H9 (cell line): ENCODE measurements at regions not wholly inside any gene's neighbourhood (a gene's known extent, or its start where the extent isn't known, plus 50 kb on each side); places are given as distances from the start of the nearest gene placed in this dataset.

Experiments used
- DNase-seq: peaks from one replicate; pipeline ENCODE4 v3.0.0-alpha.2; 2017
- H2AFZ ChIP-seq: one replicate; pipeline ENCODE4 v1.6.1; 2013; ENCODE audit warnings: mild to moderate bottlenecking, low read length, control low read depth, moderate library complexity
- H2AK5ac ChIP-seq: 2 replicates; pipeline ENCODE4 v1.6.1; 2013; ENCODE audit warnings: low read length, control low read depth, mixed read lengths; ENCODE audit not compliant: insufficient read length
- H2BK120ac ChIP-seq: one replicate; pipeline ENCODE4 v1.6.1; 2013; ENCODE audit warnings: low read depth, mild to moderate bottlenecking, low read length, control low read depth, inconsistent platforms; ENCODE audit not compliant: poor library complexity, severe bottlenecking
- H2BK12ac ChIP-seq: 2 replicates; pipeline ENCODE4 v1.6.1; 2013; ENCODE audit warnings: low read length, control low read depth, mixed read lengths, low read depth; ENCODE audit not compliant: insufficient read length
- H2BK15ac ChIP-seq: 2 replicates; pipeline ENCODE4 v1.6.1; 2013; ENCODE audit warnings: low read depth, low read length, control low read depth
- H2BK20ac ChIP-seq: one replicate; pipeline ENCODE4 v1.6.1; 2013; ENCODE audit warnings: low read depth, mild to moderate bottlenecking, low read length, control low read depth, inconsistent platforms; ENCODE audit not compliant: poor library complexity, severe bottlenecking
- H2BK5ac ChIP-seq: 2 replicates; pipeline ENCODE4 v1.6.1; 2013; ENCODE audit warnings: low read length, control low read depth, mixed read lengths; ENCODE audit not compliant: insufficient read length
- H3K14ac ChIP-seq: 2 replicates; pipeline ENCODE4 v1.6.1; 2013; ENCODE audit warnings: low read length, control low read depth; ENCODE audit not compliant: insufficient read depth
- H3K18ac ChIP-seq: 2 replicates; pipeline ENCODE4 v1.6.1; 2013; ENCODE audit warnings: low read depth, mild to moderate bottlenecking, mixed read lengths, low read length, control low read depth; ENCODE audit not compliant: insufficient read length
- H3K23ac ChIP-seq: 2 replicates; pipeline ENCODE4 v1.6.1; 2013; ENCODE audit warnings: low read length, control low read depth, mixed read lengths, low read depth; ENCODE audit not compliant: insufficient read length
- H3K23me2 ChIP-seq: 2 replicates; pipeline ENCODE4 v1.6.1; 2013; ENCODE audit warnings: low read depth, mild to moderate bottlenecking, mixed read lengths, low read length, control low read depth; ENCODE audit not compliant: insufficient read length, poor library complexity, severe bottlenecking
- H3K27ac ChIP-seq: 2 replicates; pipeline ENCODE4 v1.5.1; 2013; ENCODE audit warnings: low read length, control low read depth, mixed read lengths, low read depth; ENCODE audit not compliant: insufficient read length
- H3K27me3 ChIP-seq: 2 replicates; pipeline ENCODE4 v1.6.1; 2013; ENCODE audit warnings: low read length, control low read depth, inconsistent platforms; ENCODE audit not compliant: insufficient read depth
- H3K4ac ChIP-seq: 2 replicates; pipeline ENCODE4 v1.6.1; 2013; ENCODE audit warnings: low read depth, mild to moderate bottlenecking, control low read depth, inconsistent platforms, low read length, moderate library complexity
- H3K4me1 ChIP-seq: 2 replicates; pipeline ENCODE4 v1.6.1; 2013; ENCODE audit warnings: low read length, control low read depth, inconsistent platforms; ENCODE audit not compliant: insufficient read depth
- H3K4me2 ChIP-seq: 2 replicates; pipeline ENCODE4 v1.6.1; 2013; ENCODE audit warnings: low read length, control low read depth, mixed read lengths; ENCODE audit not compliant: insufficient read length, insufficient read depth
- H3K56ac ChIP-seq: 2 replicates; pipeline ENCODE4 v1.6.1; 2013; ENCODE audit warnings: low read depth, mild to moderate bottlenecking, mixed read lengths, low read length, control low read depth; ENCODE audit not compliant: insufficient read length
- H3K79me1 ChIP-seq: 2 replicates; pipeline ENCODE4 v1.6.1; 2013; ENCODE audit warnings: low read depth, mild to moderate bottlenecking, moderate library complexity, low read length, control low read depth, inconsistent platforms; ENCODE audit not compliant: insufficient read depth, poor library complexity, severe bottlenecking
- H3K79me2 ChIP-seq: 2 replicates; pipeline ENCODE4 v1.6.1; 2013; ENCODE audit warnings: low read length, control low read depth, inconsistent platforms; ENCODE audit not compliant: insufficient read depth
- H3K9ac ChIP-seq: 2 replicates; pipeline ENCODE4 v1.6.1; 2013; ENCODE audit warnings: low read length, control low read depth, mixed read lengths; ENCODE audit not compliant: insufficient read length; ENCODE audit errors: extremely low read depth
- H3K9me3 ChIP-seq: one replicate; pipeline ENCODE4 v1.6.1; 2013; ENCODE audit warnings: low read depth, low read length, inconsistent platforms; ENCODE audit not compliant: control insufficient read depth
- H3T11ph ChIP-seq: one replicate; pipeline ENCODE4 v1.6.1; 2013; ENCODE audit warnings: mild to moderate bottlenecking, low read length, control low read depth, inconsistent platforms
- H4K20me1 ChIP-seq: one replicate; pipeline ENCODE4 v1.6.1; 2013; ENCODE audit not compliant: control insufficient read depth, insufficient read length, insufficient read depth
- H4K5ac ChIP-seq: 2 replicates; pipeline ENCODE4 v1.6.1; 2013; ENCODE audit warnings: low read depth, mild to moderate bottlenecking, mixed read lengths, low read length, control low read depth; ENCODE audit not compliant: insufficient read length
- H4K8ac ChIP-seq: replicated peaks from 2 replicates; pipeline ENCODE4 v1.6.1; 2013; ENCODE audit warnings: low read length, control low read depth, mixed read lengths, low read depth; ENCODE audit not compliant: insufficient read length
- H4K91ac ChIP-seq: 2 replicates; pipeline ENCODE4 v1.6.1; 2013; ENCODE audit warnings: low read depth, mild to moderate bottlenecking, moderate library complexity, mixed read lengths, low read length, control low read depth; ENCODE audit not compliant: insufficient read length
- H3K27ac Mint-ChIP-seq, 3 experiments: 2 replicates in 2 of 3; 3 replicates in 1 of 3; pipeline ENCODE4 v1.8.0; 2020 to 2021; ENCODE audit warnings: mixed read lengths in 3 of 3, mild to moderate bottlenecking in 1 of 3, moderate library complexity in 1 of 3
- H3K27me3 Mint-ChIP-seq: 2 replicates; pipeline ENCODE4 v1.8.0; 2021; ENCODE audit warnings: low read depth, mild to moderate bottlenecking, moderate library complexity, mixed read lengths
- H3K36me3 Mint-ChIP-seq, 3 experiments: 2 replicates in 2 of 3; 3 replicates in 1 of 3; pipeline ENCODE4 v1.8.0; 2020 to 2021; ENCODE audit warnings: low read depth in 3 of 3, mixed read lengths in 3 of 3; ENCODE audit not compliant: insufficient read depth in 1 of 3
- H3K4me1 Mint-ChIP-seq, 2 experiments: 2 replicates each; pipeline ENCODE4 v1.8.0; 2020; ENCODE audit warnings: mixed read lengths in 2 of 2
- H3K4me3 Mint-ChIP-seq, 2 experiments: 2 replicates in 1 of 2; 3 replicates in 1 of 2; pipeline ENCODE4 v1.8.0; 2020 to 2021; ENCODE audit warnings: mild to moderate bottlenecking in 2 of 2, mixed read lengths in 2 of 2, moderate library complexity in 1 of 2
- H3K9me3 Mint-ChIP-seq, 2 experiments: 2 replicates in 1 of 2; 3 replicates in 1 of 2; pipeline ENCODE4 v1.8.0; 2020; ENCODE audit warnings: mild to moderate bottlenecking in 2 of 2, mixed read lengths in 2 of 2, moderate library complexity in 1 of 2
- CTCF ChIP-seq: fragments of 200-600 bp; sonication (generic); conservative IDR thresholded peaks from 3 replicates; pipeline ENCODE4 v1.8.0; 2021; ENCODE audit warnings: antibody characterized with exemption, mild to moderate bottlenecking

GRCh38 chr2:195488567-195488966 is 168.5 kb upstream of the SLC39A10 start:
- no peaks in the 10 kb centered on the region for H3K79me1 ChIP-seq
- no peak for DNase-seq
- no peak overlapping the region for H3K27ac Mint-ChIP-seq
- no peak overlapping the region for H2BK15ac ChIP-seq
- no peaks in the 10 kb centered on the region for H3K27me3 ChIP-seq
- H3K4me2 ChIP-seq: no peak overlapping the region
- no peak overlapping the region for H3K9ac ChIP-seq
- H3K4ac ChIP-seq: no peak overlapping the region
- no peak overlapping the region for H4K8ac ChIP-seq
- no peak overlapping the region for H3K23ac ChIP-seq
- no peaks in the 10 kb centered on the region for H3K9me3 ChIP-seq
- H2BK20ac ChIP-seq: no peak overlapping the region
- TF ChIP-seq CTCF: no peak
- H2BK5ac ChIP-seq: no peak overlapping the region
- H3K9me3 Mint-ChIP-seq: no peaks in the 10 kb centered on the region; a peak in 1 of 5 replicates
- no peaks in the 10 kb centered on the region for H4K20me1 ChIP-seq
- H3K4me1 ChIP-seq: no peaks in the 10 kb centered on the region
- H3K56ac ChIP-seq: no peak overlapping the region
- H3K27me3 Mint-ChIP-seq: no peaks in the 10 kb centered on the region
- peaks cover 10 to 11% of the 10 kb centered on the region in 2 experiments for H3K4me1 Mint-ChIP-seq
- no peak overlapping the region for H3K27ac ChIP-seq
- no peak overlapping the region for H3K14ac ChIP-seq
- no peaks in the 10 kb centered on the region; a peak in 1 of 7 replicates for H3K36me3 Mint-ChIP-seq
- H3K79me2 ChIP-seq: no peaks in the 10 kb centered on the region
- H3K18ac ChIP-seq: no peak overlapping the region
- H2BK120ac ChIP-seq: no peak overlapping the region
- H2BK12ac ChIP-seq: no peak overlapping the region
- H3K4me3 Mint-ChIP-seq: no peak overlapping the region
- no peaks in the 10 kb centered on the region for H3K23me2 ChIP-seq
- H4K91ac ChIP-seq: no peak overlapping the region
- H3T11ph ChIP-seq: no peak overlapping the region
- H2AFZ ChIP-seq: no peak overlapping the region
- no peak overlapping the region for H4K5ac ChIP-seq
- H2AK5ac ChIP-seq: no peak overlapping the region
